Caco-2 (cell line): ENCODE measurements at regions not wholly inside any gene's neighbourhood (a gene's known extent, or its start where the extent isn't known, plus 50 kb on each side); places are given as distances from the start of the nearest gene placed in this dataset.

Experiments used
- BruUV-seq: library from RNA; stranded (reverse); fragments of 400-500 nt; replicated peaks from 2 replicates; lab custom pipeline; 2021; lab: Mats Ljungman, UMichigan
- CTCF ChIA-PET: fragments of 300-600 bp; sonication (Branson Sonifier 250); formaldehyde crosslinking; loops from one replicate; lab custom pipeline; 2022; ENCODE audit warnings: antibody characterized with exemption; lab: Charles Lee
- POLR2A ChIA-PET: fragments of 300-600 bp; sonication (Branson Sonifier 250); formaldehyde crosslinking; loops from one replicate; lab custom pipeline; 2022; ENCODE audit warnings: antibody characterized with exemption; lab: Charles Lee
- DNase-seq, 2 experiments: peaks; one replicate each; pipeline versions ENCODE4 v3.0.0 to v3.0.0-alpha.2; 2020 to 2022
- H3K27me3 ChIP-seq: replicated peaks from 2 replicates; pipeline ENCODE4 v1.6.0; 2011; ENCODE audit warnings: low read length; ENCODE audit not compliant: control insufficient read depth, insufficient read depth
- H3K36me3 ChIP-seq: 2 replicates; pipeline ENCODE4 v1.5.1; 2011; ENCODE audit warnings: low read length; ENCODE audit not compliant: control insufficient read depth, insufficient read depth
- H3K4me1 ChIP-seq: fragments of 250-450 bp; sonication (Bioruptor Pico); 2 replicates; pipeline ENCODE4 v1.5.1; 2020; ENCODE audit warnings: mild to moderate bottlenecking
- H3K4me3 ChIP-seq: 2 replicates; pipeline ENCODE4 v1.5.1; 2011; ENCODE audit warnings: low read depth, mild to moderate bottlenecking, control low read depth, low read length
- H3K9me3 ChIP-seq: fragments of 250-450 bp; sonication (Bioruptor Pico); 2 replicates; pipeline ENCODE4 v1.5.1; 2020; ENCODE audit warnings: mild to moderate bottlenecking, moderate library complexity
- H3K27ac Mint-ChIP-seq: one replicate; pipeline ENCODE4 v1.8.0; 2022; ENCODE audit warnings: mixed read lengths; ENCODE audit not compliant: unreplicated experiment
- H3K27me3 Mint-ChIP-seq: one replicate; pipeline ENCODE4 v1.8.0; 2022; ENCODE audit warnings: mixed read lengths; ENCODE audit not compliant: insufficient read depth, unreplicated experiment
- H3K36me3 Mint-ChIP-seq: one replicate; pipeline ENCODE4 v1.8.0; 2022; ENCODE audit warnings: mild to moderate bottlenecking, mixed read lengths; ENCODE audit not compliant: insufficient read depth, unreplicated experiment
- H3K4me1 Mint-ChIP-seq: one replicate; pipeline ENCODE4 v1.8.0; 2022; ENCODE audit warnings: low read depth, mixed read lengths; ENCODE audit not compliant: unreplicated experiment
- H3K4me3 Mint-ChIP-seq: one replicate; pipeline ENCODE4 v1.8.0; 2022; ENCODE audit warnings: mild to moderate bottlenecking, moderate library complexity, mixed read lengths; ENCODE audit not compliant: unreplicated experiment
- H3K9me3 Mint-ChIP-seq: one replicate; pipeline ENCODE4 v1.8.0; 2022; ENCODE audit warnings: mixed read lengths; ENCODE audit not compliant: unreplicated experiment
- intact Hi-C: fragments of 100-400 bp; cut with micrococcal nuclease; formaldehyde crosslinking; loops from one replicate; pipeline ENCODE4 v1.10.0; 2022; ENCODE audit not compliant: unreplicated experiment
- TF ChIP-seq, protein P1 (sequence below), 2 experiments: fragments of 200-600 bp in 1 of 2; IDR thresholded peaks; 1 replicate in 1 of 2; 2 replicates in 1 of 2; pipeline versions ENCODE4 v1.5.1 to v1.8.0; 2011 to 2022; ENCODE audit warnings: antibody characterized with exemption in 1 of 2, control low read depth in 1 of 2, inconsistent platforms in 1 of 2, low read depth in 1 of 2, low read length in 1 of 2, mild to moderate bottlenecking in 1 of 2, moderate library complexity in 1 of 2; ENCODE audit not compliant: insufficient read depth in 1 of 2, severe bottlenecking in 1 of 2, unreplicated experiment in 1 of 2

DNA sequence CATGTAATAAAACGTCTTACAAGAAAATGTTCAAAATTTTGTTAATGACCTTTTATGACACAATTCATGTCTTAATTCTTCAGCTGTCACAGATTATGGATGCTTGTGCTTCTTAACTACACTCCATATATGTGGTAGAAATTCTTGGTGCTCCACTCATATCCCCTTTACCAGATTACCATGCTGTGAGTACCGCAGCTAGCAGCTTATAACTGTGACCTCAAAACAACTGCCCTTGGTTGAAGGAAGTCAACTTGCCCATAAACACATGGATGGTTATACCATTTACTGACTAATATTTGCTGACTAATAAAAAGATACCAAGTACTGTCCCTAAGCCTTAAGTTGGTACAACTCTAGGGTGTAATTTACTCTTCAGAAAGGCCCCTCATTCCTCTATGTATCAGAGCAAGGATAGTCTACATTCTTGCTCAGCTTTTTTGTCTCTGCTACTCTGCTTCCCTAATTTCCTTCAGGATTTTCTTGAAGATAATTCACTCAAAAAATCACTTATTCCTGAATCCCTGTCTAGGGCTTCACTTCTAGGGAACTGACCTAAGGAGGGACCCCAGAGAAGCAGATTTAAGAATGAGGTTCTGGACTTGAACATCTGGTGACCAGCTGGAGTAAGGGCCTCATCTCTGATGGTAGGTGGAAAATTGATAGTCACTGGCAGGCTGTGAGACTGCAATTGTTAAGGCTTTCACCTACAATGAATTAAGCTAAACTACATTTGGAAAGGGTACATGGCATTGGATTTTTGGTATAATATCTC lies 152.3 kb downstream of the SLC6A15 start:
- CTCF ChIA-PET, result no interaction called here
- Mint-ChIP-seq H3K4me1 (no peaks in the 10 kb centered on the region), H3K27ac (no peak overlapping the region), H3K36me3 (no peaks in the 10 kb centered on the region), H3K4me3 (no peak overlapping the region), H3K9me3 (no peaks in the 10 kb centered on the region), H3K27me3 (no peaks in the 10 kb centered on the region)
- no peaks in the 10 kb centered on the region for H3K27me3 ChIP-seq
- no peaks in the 10 kb centered on the region for H3K36me3 ChIP-seq
- TF ChIP-seq, protein P1, sequence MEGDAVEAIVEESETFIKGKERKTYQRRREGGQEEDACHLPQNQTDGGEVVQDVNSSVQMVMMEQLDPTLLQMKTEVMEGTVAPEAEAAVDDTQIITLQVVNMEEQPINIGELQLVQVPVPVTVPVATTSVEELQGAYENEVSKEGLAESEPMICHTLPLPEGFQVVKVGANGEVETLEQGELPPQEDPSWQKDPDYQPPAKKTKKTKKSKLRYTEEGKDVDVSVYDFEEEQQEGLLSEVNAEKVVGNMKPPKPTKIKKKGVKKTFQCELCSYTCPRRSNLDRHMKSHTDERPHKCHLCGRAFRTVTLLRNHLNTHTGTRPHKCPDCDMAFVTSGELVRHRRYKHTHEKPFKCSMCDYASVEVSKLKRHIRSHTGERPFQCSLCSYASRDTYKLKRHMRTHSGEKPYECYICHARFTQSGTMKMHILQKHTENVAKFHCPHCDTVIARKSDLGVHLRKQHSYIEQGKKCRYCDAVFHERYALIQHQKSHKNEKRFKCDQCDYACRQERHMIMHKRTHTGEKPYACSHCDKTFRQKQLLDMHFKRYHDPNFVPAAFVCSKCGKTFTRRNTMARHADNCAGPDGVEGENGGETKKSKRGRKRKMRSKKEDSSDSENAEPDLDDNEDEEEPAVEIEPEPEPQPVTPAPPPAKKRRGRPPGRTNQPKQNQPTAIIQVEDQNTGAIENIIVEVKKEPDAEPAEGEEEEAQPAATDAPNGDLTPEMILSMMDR (IDR thresholded peaks at IDR 0.05; ENCODE audit: insufficient read depth in 1 of 2, low read depth in 1 of 2, low read length in 1 of 2, severe bottlenecking in 1 of 2, unreplicated experiment in 1 of 2), result no peak
- intact Hi-C loops, result no loop called here
- DNase-seq, result no peak
- BruUV-seq, result no TSS peak
- H3K4me1 ChIP-seq, result no peaks in the 10 kb centered on the region
- H3K9me3 ChIP-seq, result no peaks in the 10 kb centered on the region
- H3K4me3 ChIP-seq, result no peak overlapping the region
- POLR2A ChIA-PET, result no interaction called here

DNA sequence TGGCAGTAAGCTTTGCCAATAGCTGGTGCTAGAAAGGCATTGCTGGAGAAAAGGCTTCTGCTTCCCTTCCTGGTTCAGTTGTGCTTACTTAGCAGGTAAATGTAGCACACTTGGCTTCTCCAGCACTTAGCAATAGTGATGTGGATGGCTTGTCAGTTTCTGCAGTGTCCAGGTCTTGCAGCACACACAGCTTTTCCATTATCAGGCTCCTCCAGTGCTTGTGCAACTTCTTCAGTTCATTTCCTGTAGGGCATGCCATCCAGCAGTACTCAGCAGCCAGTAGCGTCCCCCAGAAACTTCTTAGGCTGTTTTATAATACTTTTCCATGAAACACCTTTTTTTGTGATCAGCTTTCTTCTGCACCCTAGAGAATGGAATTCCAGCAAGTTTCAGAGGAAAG lies 154.6 kb downstream of the SLC6A15 start:
- TF ChIP-seq, protein P1 (IDR thresholded peaks at IDR 0.05; ENCODE audit: insufficient read depth in 1 of 2, low read depth in 1 of 2, low read length in 1 of 2, severe bottlenecking in 1 of 2, unreplicated experiment in 1 of 2), result no peak
- H3K9me3 ChIP-seq, result no peaks in the 10 kb centered on the region
- no peak for DNase-seq
- no peaks in the 10 kb centered on the region for H3K4me1 ChIP-seq
- Mint-ChIP-seq H3K27me3 (no peaks in the 10 kb centered on the region), H3K4me1 (no peaks in the 10 kb centered on the region), H3K4me3 (no peak overlapping the region), H3K9me3 (no peaks in the 10 kb centered on the region), H3K36me3 (no peaks in the 10 kb centered on the region), H3K27ac (no peak overlapping the region)
- POLR2A ChIA-PET, result no interaction called here
- intact Hi-C loops, result no loop called here
- CTCF ChIA-PET, result no interaction called here
- H3K36me3 ChIP-seq, result no peaks in the 10 kb centered on the region
- no TSS peak for BruUV-seq
- no peak overlapping the region for H3K4me3 ChIP-seq
- no peaks in the 10 kb centered on the region for H3K27me3 ChIP-seq

DNA sequence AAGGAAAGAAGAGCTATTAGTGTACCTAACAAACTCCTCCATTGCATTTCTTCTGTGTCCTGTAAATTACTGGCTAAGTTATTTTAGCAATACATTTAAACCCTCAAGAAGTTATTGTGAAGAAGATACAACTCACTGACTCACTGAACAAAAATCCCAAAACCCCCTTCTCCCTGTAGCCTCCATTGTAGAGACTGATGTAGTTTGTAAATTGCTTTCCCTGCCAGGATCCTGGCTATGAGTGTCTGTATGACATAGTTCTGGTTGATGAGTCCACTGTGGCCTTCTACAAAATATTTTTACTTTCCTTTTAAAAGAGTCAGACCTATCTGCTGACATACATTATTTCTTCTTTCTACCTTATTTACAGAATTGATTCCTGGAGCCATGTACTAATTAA lies 155.6 kb downstream of the SLC6A15 start:
- Mint-ChIP-seq H3K27ac (no peak overlapping the region), H3K4me3 (no peak overlapping the region), H3K27me3 (no peaks in the 10 kb centered on the region), H3K9me3 (no peaks in the 10 kb centered on the region), H3K36me3 (no peaks in the 10 kb centered on the region), H3K4me1 (no peaks in the 10 kb centered on the region)
- H3K9me3 ChIP-seq, result no peaks in the 10 kb centered on the region
- no peaks in the 10 kb centered on the region for H3K27me3 ChIP-seq
- ChIA-PET POLR2A (no interaction called here), CTCF (no interaction called here)
- no peaks in the 10 kb centered on the region for H3K4me1 ChIP-seq
- H3K4me3 ChIP-seq, result no peak overlapping the region
- H3K36me3 ChIP-seq, result no peaks in the 10 kb centered on the region
- BruUV-seq, result no TSS peak
- TF ChIP-seq, protein P1 (IDR thresholded peaks at IDR 0.05; ENCODE audit: insufficient read depth in 1 of 2, low read depth in 1 of 2, low read length in 1 of 2, severe bottlenecking in 1 of 2, unreplicated experiment in 1 of 2), result no peak
- DNase-seq, result no peak
- intact Hi-C loops, result no loop called here
